Islet of Langerhans (tissue), 1 donor: ENCODE measurements at regions not wholly inside any gene's neighbourhood (a gene's known extent, or its start where the extent isn't known, plus 50 kb on each side); places are given as distances from the start of the nearest gene placed in this dataset.

Source experiments
- FAIRE-seq: peaks from one replicate; lab custom pipeline; 2011; peaks lifted over from hg19 to GRCh38; lab: Jason Lieb, UNC

DNA sequence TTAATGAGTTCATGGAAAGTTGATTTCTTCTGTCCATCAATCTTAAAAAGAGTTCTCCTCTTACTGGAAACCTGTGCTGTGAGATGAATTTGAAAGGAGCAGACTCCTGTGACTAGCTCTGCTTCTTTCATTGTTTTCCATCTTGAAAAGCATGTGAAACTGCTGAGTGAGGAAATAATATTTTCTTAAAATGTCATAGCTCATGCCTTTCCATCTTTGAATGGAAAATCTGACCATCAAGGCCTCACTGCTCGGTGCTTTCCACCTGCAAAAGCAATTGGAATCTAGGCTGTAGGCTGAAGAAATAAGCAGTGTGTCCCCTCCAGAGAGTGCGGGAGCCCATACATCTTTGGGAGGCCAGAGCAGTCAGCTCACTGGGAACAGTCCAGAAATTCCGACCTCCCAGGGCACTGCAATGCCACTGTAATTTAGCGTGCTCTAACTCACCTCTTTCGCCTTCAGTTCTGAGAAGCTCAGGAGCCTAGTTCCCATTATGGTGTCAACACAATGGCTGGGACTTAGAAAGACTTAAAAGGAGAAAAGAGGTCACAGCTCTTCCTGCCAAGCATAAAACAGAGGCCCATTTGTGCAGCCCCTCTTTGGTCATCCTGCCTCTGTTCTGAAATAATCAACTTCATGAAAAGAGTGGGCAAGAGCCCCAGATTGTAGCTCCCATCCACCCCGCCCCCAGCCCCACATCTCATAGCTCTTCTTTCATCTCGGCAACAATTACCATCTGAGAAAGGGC, 50.4 kb upstream of the F3 start:
- FAIRE-seq = no peak
